Sigmoid colon (tissue), 6 donors: ENCODE measurements at regions not wholly inside any gene's neighbourhood (a gene's known extent, or its start where the extent isn't known, plus 50 kb on each side); places are given as distances from the start of the nearest gene placed in this dataset.

Experiments
- DNase-seq: peaks from one replicate; pipeline ENCODE4 v3.0.0-alpha.2; 2019
- H3K27ac ChIP-seq, 4 donors: fragments of 200-600 bp; sonication (generic); one replicate each; pipeline ENCODE4 v1.5.1; 2016 to 2019; ENCODE audit warnings: mild to moderate bottlenecking in 1 of 4
- H3K27me3 ChIP-seq, 3 donors: fragments of 200-600 bp; sonication (generic); one replicate each; pipeline ENCODE4 v1.5.1; 2019; ENCODE audit warnings: mild to moderate bottlenecking in 1 of 3
- H3K36me3 ChIP-seq, 4 donors: fragments of 200-600 bp; sonication (generic); one replicate each; pipeline ENCODE4 v1.5.1; 2016 to 2019
- H3K4me1 ChIP-seq, 4 donors: fragments of 200-600 bp; sonication (generic); one replicate each; pipeline ENCODE4 v1.5.1; 2017 to 2019
- H3K4me3 ChIP-seq, 4 donors: fragments of 200-600 bp; sonication (generic); one replicate each; pipeline ENCODE4 v1.5.1; 2017 to 2019; ENCODE audit warnings: mild to moderate bottlenecking in 2 of 4, moderate library complexity in 1 of 4
- H3K9me3 ChIP-seq, 4 donors: fragments of 200-600 bp in 3 of 4; sonication (generic) in 3 of 4; one replicate each; pipeline versions ENCODE4 v1.5.1 to v1.6.1; 2013 to 2019
- EP300 ChIP-seq, 4 donors: sonication (generic); formaldehyde crosslinking; IDR thresholded peaks; one replicate each; pipeline ENCODE4 v1.6.1; 2017; ENCODE audit warnings: antibody characterized with exemption in 4 of 4
- POLR2A ChIP-seq, 2 donors: fragments of 450-650 bp; IDR thresholded peaks; one replicate each; pipeline ENCODE4 v1.6.1; 2016; ENCODE audit warnings: antibody characterized with exemption in 2 of 2, mild to moderate bottlenecking in 2 of 2, moderate library complexity in 2 of 2
- POLR2AphosphoS5 ChIP-seq, 4 donors: sonication (generic); formaldehyde crosslinking; IDR thresholded peaks; one replicate each; pipeline ENCODE4 v1.6.1; 2017; ENCODE audit warnings: antibody characterized with exemption in 4 of 4
- WGBS, 2 donors: extraction: QIAGEN DNeasy Blood & Tissue Kit; methylation state at CpG; one replicate each; pipeline ENCODE4 v1.1.7; 2013; 5-methylcytosine and 5-hydroxymethylcytosine counted together
- intact Hi-C: fragments of 100-400 bp; cut with DNase I; formaldehyde crosslinking; loops from one replicate; pipeline ENCODE4 v1.15.1; 2023
- TF ChIP-seq, protein P1 (sequence below), 4 experiments: fragments of 450-650 bp in 3 of 4; fragments of 200-600 bp in 1 of 4; IDR thresholded peaks; one replicate each; pipeline ENCODE4 v1.5.1; 2016 to 2019; ENCODE audit warnings: antibody characterized with exemption in 4 of 4, mild to moderate bottlenecking in 3 of 4, moderate library complexity in 2 of 4
- donor health status: healthy with polysubstance abuse.
- donor health status: healthy.

- no peaks in the 10 kb centered on the region for H3K27me3 ChIP-seq
- DNase-seq, result no peak
These were observed 327.7 kb downstream of the CDK5RAP2 start for GRCh38 chr9:120252248-120252647.

GRCh38 chr9:120242116-120242811, 337.7 kb downstream of the CDK5RAP2 start:
- 84 to 85% methylated on average over 21 of the region's 21 CpGs for WGBS, 2 donors
- H3K4me1 ChIP-seq, result no peaks in the 10 kb centered on the region
- TF ChIP-seq, protein P1, sequence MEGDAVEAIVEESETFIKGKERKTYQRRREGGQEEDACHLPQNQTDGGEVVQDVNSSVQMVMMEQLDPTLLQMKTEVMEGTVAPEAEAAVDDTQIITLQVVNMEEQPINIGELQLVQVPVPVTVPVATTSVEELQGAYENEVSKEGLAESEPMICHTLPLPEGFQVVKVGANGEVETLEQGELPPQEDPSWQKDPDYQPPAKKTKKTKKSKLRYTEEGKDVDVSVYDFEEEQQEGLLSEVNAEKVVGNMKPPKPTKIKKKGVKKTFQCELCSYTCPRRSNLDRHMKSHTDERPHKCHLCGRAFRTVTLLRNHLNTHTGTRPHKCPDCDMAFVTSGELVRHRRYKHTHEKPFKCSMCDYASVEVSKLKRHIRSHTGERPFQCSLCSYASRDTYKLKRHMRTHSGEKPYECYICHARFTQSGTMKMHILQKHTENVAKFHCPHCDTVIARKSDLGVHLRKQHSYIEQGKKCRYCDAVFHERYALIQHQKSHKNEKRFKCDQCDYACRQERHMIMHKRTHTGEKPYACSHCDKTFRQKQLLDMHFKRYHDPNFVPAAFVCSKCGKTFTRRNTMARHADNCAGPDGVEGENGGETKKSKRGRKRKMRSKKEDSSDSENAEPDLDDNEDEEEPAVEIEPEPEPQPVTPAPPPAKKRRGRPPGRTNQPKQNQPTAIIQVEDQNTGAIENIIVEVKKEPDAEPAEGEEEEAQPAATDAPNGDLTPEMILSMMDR (IDR thresholded peaks at IDR 0.05), result no peak
- TF ChIP-seq POLR2A (IDR thresholded peaks at IDR 0.05), result no peak
- no peak for TF ChIP-seq EP300 (IDR thresholded peaks at IDR 0.05)
- no peak for TF ChIP-seq POLR2AphosphoS5 (IDR thresholded peaks at IDR 0.05)
- no peak overlapping the region for H3K4me3 ChIP-seq
- no peak for DNase-seq
- no peaks in the 10 kb centered on the region for H3K9me3 ChIP-seq
- intact Hi-C loops, result no loop called here
- no peak overlapping the region for H3K27ac ChIP-seq
- no peaks in the 10 kb centered on the region for H3K27me3 ChIP-seq
- no peaks in the 10 kb centered on the region for H3K36me3 ChIP-seq

More at GRCh38 chr9:120252248-120252647, 327.7 kb downstream of the CDK5RAP2 start:
- Histone ChIP-seq H3K9me3 (peaks cover 0 to 4% (median 0%) of the 10 kb centered on the region in 4 donors), H3K4me3 (no peak overlapping the region), H3K36me3 (no peaks in the 10 kb centered on the region), H3K27ac (no peak overlapping the region), H3K4me1 (no peaks in the 10 kb centered on the region)
- intact Hi-C loops, result no loop called here
- WGBS, 2 donors, result 32 to 33% methylated on average over 2 of the region's 2 CpGs
- TF ChIP-seq POLR2A (IDR thresholded peaks at IDR 0.05), result no peak
- no peak for TF ChIP-seq POLR2AphosphoS5 (IDR thresholded peaks at IDR 0.05)
- no peak for TF ChIP-seq EP300 (IDR thresholded peaks at IDR 0.05)
- TF ChIP-seq, protein P1 (IDR thresholded peaks at IDR 0.05), result no peak

- WGBS, 2 donors, result 73 to 80% methylated on average over 1 of the region's 1 CpG
- TF ChIP-seq EP300 (IDR thresholded peaks at IDR 0.05) (no peak), POLR2A (IDR thresholded peaks at IDR 0.05) (no peak), POLR2AphosphoS5 (IDR thresholded peaks at IDR 0.05) (no peak)
- TF ChIP-seq, protein P1 (IDR thresholded peaks at IDR 0.05), result no peak
- H3K27ac ChIP-seq, result no peak overlapping the region
- H3K36me3 ChIP-seq, result no peaks in the 10 kb centered on the region
- no peaks in the 10 kb centered on the region for H3K4me1 ChIP-seq
- no peak for DNase-seq
- H3K9me3 ChIP-seq, result no peaks in the 10 kb centered on the region
- intact Hi-C loops, result no loop called here
- no peaks in the 10 kb centered on the region for H3K27me3 ChIP-seq
- no peak overlapping the region for H3K4me3 ChIP-seq
These were observed 343.4 kb downstream of the CDK5RAP2 start for GRCh38 chr9:120236596-120236995.

DNA sequence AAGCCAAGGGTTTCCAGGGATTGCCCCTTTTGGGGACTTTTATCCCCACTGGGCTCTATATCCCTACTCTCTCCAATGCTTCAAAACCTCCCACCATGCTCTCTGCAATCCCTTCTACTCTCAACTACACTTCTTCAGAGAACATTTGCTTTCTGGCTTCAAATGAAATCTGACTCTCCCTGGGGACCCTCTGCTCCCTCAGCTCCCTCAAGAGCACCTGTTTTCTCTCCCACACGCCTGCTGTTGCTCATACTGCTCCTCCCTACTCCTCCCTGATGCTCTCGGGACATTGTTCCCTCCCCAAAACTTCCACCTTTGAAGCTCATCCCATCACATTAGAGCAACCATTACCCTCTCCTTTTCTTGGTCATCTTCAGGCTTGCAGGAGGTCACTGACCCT, 344.9 kb downstream of the CDK5RAP2 start:
- no peak for DNase-seq
- Histone ChIP-seq H3K27ac (no peak overlapping the region), H3K27me3 (no peaks in the 10 kb centered on the region), H3K9me3 (no peaks in the 10 kb centered on the region), H3K4me1 (no peaks in the 10 kb centered on the region), H3K36me3 (no peaks in the 10 kb centered on the region), H3K4me3 (no peak overlapping the region)
- 46 to 63% methylated on average over 2 of the region's 2 CpGs for WGBS, 2 donors
- TF ChIP-seq, protein P1 (IDR thresholded peaks at IDR 0.05), result no peak
- TF ChIP-seq POLR2AphosphoS5 (IDR thresholded peaks at IDR 0.05) (no peak), POLR2A (IDR thresholded peaks at IDR 0.05) (no peak), EP300 (IDR thresholded peaks at IDR 0.05) (no peak)
- intact Hi-C loops, result no loop called here

- Histone ChIP-seq H3K27me3 (no peaks in the 10 kb centered on the region), H3K36me3 (no peaks in the 10 kb centered on the region), H3K4me3 (no peak overlapping the region), H3K9me3 (no peaks in the 10 kb centered on the region), H3K27ac (no peak overlapping the region), H3K4me1 (no peaks in the 10 kb centered on the region)
- DNase-seq, result no peak
- TF ChIP-seq POLR2AphosphoS5 (IDR thresholded peaks at IDR 0.05) (no peak), EP300 (IDR thresholded peaks at IDR 0.05) (no peak), POLR2A (IDR thresholded peaks at IDR 0.05) (no peak)
- TF ChIP-seq, protein P1 (IDR thresholded peaks at IDR 0.05), result no peak
- intact Hi-C loops, result no loop called here
- WGBS, 2 donors, result 77 to 79% methylated on average over 2 of the region's 2 CpGs
These were observed 349.7 kb downstream of the CDK5RAP2 start for GRCh38 chr9:120230227-120230626.
